HUES48 (cell line): ENCODE measurements at regions not wholly inside any gene's neighbourhood (a gene's known extent, or its start where the extent isn't known, plus 50 kb on each side); places are given as distances from the start of the nearest gene placed in this dataset.

ENCODE experiments used
- H3K27ac ChIP-seq: one replicate; pipeline ENCODE4 v1.7.0; 2013; ENCODE audit warnings: low read depth, low read length, inconsistent platforms
- H3K27me3 ChIP-seq: 2 replicates; pipeline ENCODE4 v1.6.1; 2013; ENCODE audit warnings: mild to moderate bottlenecking, low read length; ENCODE audit not compliant: control insufficient read depth, insufficient read depth
- H3K36me3 ChIP-seq: 2 replicates; pipeline ENCODE4 v1.6.1; 2013; ENCODE audit warnings: low read length; ENCODE audit not compliant: control insufficient read depth, insufficient read depth
- H3K4me1 ChIP-seq: 2 replicates; pipeline ENCODE4 v1.6.1; 2013; ENCODE audit warnings: mild to moderate bottlenecking, low read length; ENCODE audit not compliant: control insufficient read depth, insufficient read depth
- H3K4me3 ChIP-seq: 2 replicates; pipeline ENCODE4 v1.5.1; 2013; ENCODE audit warnings: mild to moderate bottlenecking, low read depth, low read length
- H3K9ac ChIP-seq: 2 replicates; pipeline ENCODE4 v1.6.1; 2013; ENCODE audit warnings: mild to moderate bottlenecking, low read depth, low read length, moderate library complexity
- H3K9me3 ChIP-seq: 2 replicates; pipeline ENCODE4 v1.6.1; 2013; ENCODE audit warnings: low read length; ENCODE audit not compliant: control insufficient read depth, insufficient read depth

GRCh38 chr1:60898413-60898812, 183.9 kb upstream of the NFIA start:
- H3K27me3 ChIP-seq, result no peaks in the 10 kb centered on the region
- H3K27ac ChIP-seq, result no peak overlapping the region
- H3K36me3 ChIP-seq, result no peaks in the 10 kb centered on the region
- H3K9ac ChIP-seq, result no peak overlapping the region
- no peak overlapping the region for H3K4me3 ChIP-seq
- H3K4me1 ChIP-seq, result peaks cover 21% of the 10 kb centered on the region
- H3K9me3 ChIP-seq, result no peaks in the 10 kb centered on the region

- H3K9me3 ChIP-seq, result no peaks in the 10 kb centered on the region
- no peaks in the 10 kb centered on the region for H3K36me3 ChIP-seq
- no peak overlapping the region for H3K9ac ChIP-seq
- H3K4me1 ChIP-seq, result peaks cover 24% of the 10 kb centered on the region
- no peak overlapping the region for H3K27ac ChIP-seq
- no peak overlapping the region for H3K4me3 ChIP-seq
- no peaks in the 10 kb centered on the region for H3K27me3 ChIP-seq
Measured at GRCh38 chr1:60896701-60897363, 185.5 kb upstream of the NFIA start.

GRCh38 chr1:60895701-60896100, 186.7 kb upstream of the NFIA start:
- H3K9ac ChIP-seq, result no peak overlapping the region
- no peaks in the 10 kb centered on the region for H3K36me3 ChIP-seq
- peaks cover 32% of the 10 kb centered on the region for H3K4me1 ChIP-seq
- H3K9me3 ChIP-seq, result no peaks in the 10 kb centered on the region
- H3K4me3 ChIP-seq, result no peak overlapping the region
- no peaks in the 10 kb centered on the region for H3K27me3 ChIP-seq
- H3K27ac ChIP-seq, result peak overlapping the region; percentile 40

GRCh38 chr1:60895252-60895651, 187.1 kb upstream of the NFIA start:
- H3K27ac ChIP-seq, result peak overlapping the region; percentile 15
- peaks cover 36% of the 10 kb centered on the region for H3K4me1 ChIP-seq

GRCh38 chr1:60894741-60895140, 187.6 kb upstream of the NFIA start:
- Histone ChIP-seq H3K27me3 (no peaks in the 10 kb centered on the region), H3K27ac (peak overlapping the region; percentile 15), H3K4me1 (peaks cover 36% of the 10 kb centered on the region), H3K4me3 (no peak overlapping the region), H3K36me3 (no peaks in the 10 kb centered on the region), H3K9me3 (no peaks in the 10 kb centered on the region), H3K9ac (no peak overlapping the region)

More at GRCh38 chr1:60895252-60895651, 187.1 kb upstream of the NFIA start:
- H3K27me3 ChIP-seq, result no peaks in the 10 kb centered on the region
- H3K9me3 ChIP-seq, result no peaks in the 10 kb centered on the region
- no peaks in the 10 kb centered on the region for H3K36me3 ChIP-seq
- no peak overlapping the region for H3K9ac ChIP-seq
- H3K4me3 ChIP-seq, result no peak overlapping the region

GRCh38 chr1:60894130-60894529, 188.2 kb upstream of the NFIA start:
- Histone ChIP-seq H3K27me3 (no peaks in the 10 kb centered on the region), H3K9ac (no peak overlapping the region), H3K4me1 (peaks cover 36% of the 10 kb centered on the region), H3K4me3 (no peak overlapping the region), H3K36me3 (no peaks in the 10 kb centered on the region), H3K27ac (no peak overlapping the region), H3K9me3 (no peaks in the 10 kb centered on the region)

GRCh38 chr1:60893136-60893930, 189.0 kb upstream of the NFIA start:
- no peaks in the 10 kb centered on the region for H3K27me3 ChIP-seq
- no peaks in the 10 kb centered on the region for H3K36me3 ChIP-seq
- no peaks in the 10 kb centered on the region for H3K9me3 ChIP-seq
- peak overlapping the region; percentile 38 for H3K27ac ChIP-seq
- no peak overlapping the region for H3K4me3 ChIP-seq
- no peak overlapping the region for H3K9ac ChIP-seq
- peaks cover 36% of the 10 kb centered on the region for H3K4me1 ChIP-seq

GRCh38 chr1:60891765-60892164, 190.6 kb upstream of the NFIA start:
- peaks cover 44% of the 10 kb centered on the region for H3K4me1 ChIP-seq
- no peaks in the 10 kb centered on the region for H3K36me3 ChIP-seq
- no peaks in the 10 kb centered on the region for H3K9me3 ChIP-seq
- H3K27me3 ChIP-seq, result no peaks in the 10 kb centered on the region
- H3K27ac ChIP-seq, result no peak overlapping the region
- no peak overlapping the region for H3K9ac ChIP-seq
- no peak overlapping the region; the same call in 1 of the 2 replicates for H3K4me3 ChIP-seq

GRCh38 chr1:60891281-60891680, 191.1 kb upstream of the NFIA start:
- H3K27me3 ChIP-seq, result no peaks in the 10 kb centered on the region
- H3K27ac ChIP-seq, result no peak overlapping the region
- H3K9me3 ChIP-seq, result no peaks in the 10 kb centered on the region
- H3K4me3 ChIP-seq, result no peak overlapping the region
- H3K36me3 ChIP-seq, result no peaks in the 10 kb centered on the region
- H3K4me1 ChIP-seq, result peaks cover 49% of the 10 kb centered on the region
- H3K9ac ChIP-seq, result no peak overlapping the region

GRCh38 chr1:60890664-60891063, 191.7 kb upstream of the NFIA start:
- Histone ChIP-seq H3K4me1 (peaks cover 52% of the 10 kb centered on the region), H3K27me3 (no peaks in the 10 kb centered on the region), H3K9me3 (no peaks in the 10 kb centered on the region), H3K9ac (no peak overlapping the region), H3K36me3 (no peaks in the 10 kb centered on the region), H3K4me3 (no peak overlapping the region), H3K27ac (no peak overlapping the region)

GRCh38 chr1:60889709-60890108, 192.7 kb upstream of the NFIA start:
- Histone ChIP-seq H3K4me3 (no peak overlapping the region), H3K27ac (no peak overlapping the region), H3K9me3 (no peaks in the 10 kb centered on the region), H3K9ac (no peak overlapping the region), H3K36me3 (no peaks in the 10 kb centered on the region), H3K4me1 (peaks cover 50% of the 10 kb centered on the region), H3K27me3 (no peaks in the 10 kb centered on the region)
